NCI-H748 (cell line): ENCODE measurements at regions not wholly inside any gene's neighbourhood (a gene's known extent, or its start where the extent isn't known, plus 50 kb on each side); places are given as distances from the start of the nearest gene placed in this dataset.

Experiments used
- DNase-seq: peaks from one replicate; lab custom pipeline; 2025; ENCODE audit not compliant: unreplicated experiment; lab: John Stamatoyannopoulos, UW

GRCh38 chr9:120221844-120222243 is 358.1 kb downstream of the CDK5RAP2 start:
- no peak for DNase-seq

- DNase-seq: no peak
Observed at GRCh38 chr9:120214332-120214731, 365.6 kb downstream of the CDK5RAP2 start.

- DNase-seq: no peak
Observed at GRCh38 chr9:120212853-120213200, 367.1 kb downstream of the CDK5RAP2 start.

- DNase-seq: no peak
Observed at GRCh38 chr9:120212153-120212852, 367.7 kb downstream of the CDK5RAP2 start.

GRCh38 chr9:120210274-120210673 is 369.7 kb downstream of the CDK5RAP2 start:
- no peak for DNase-seq

- peak; percentile 6 for DNase-seq
Observed at GRCh38 chr9:120202856-120203654, 376.9 kb downstream of the CDK5RAP2 start.

GRCh38 chr9:120198027-120198426 is 381.9 kb downstream of the CDK5RAP2 start:
- DNase-seq: no peak

- peak; percentile 94 for DNase-seq
Observed at GRCh38 chr9:120197605-120198004, 382.4 kb downstream of the CDK5RAP2 start.

- no peak for DNase-seq
Observed at GRCh38 chr9:120191141-120191540, 388.8 kb downstream of the CDK5RAP2 start.

GRCh38 chr9:120187758-120188157 is 392.2 kb downstream of the CDK5RAP2 start:
- no peak for DNase-seq

- peak; percentile 33 for DNase-seq
Observed at GRCh38 chr9:120186276-120186675, 393.7 kb downstream of the CDK5RAP2 start.

- DNase-seq: peak; percentile 37
Observed at GRCh38 chr9:120184266-120184665, 395.7 kb downstream of the CDK5RAP2 start.

- no peak for DNase-seq
Observed at GRCh38 chr9:120183615-120184014, 396.4 kb downstream of the CDK5RAP2 start.

GRCh38 chr9:120182011-120182410 is 398.0 kb downstream of the CDK5RAP2 start:
- no peak for DNase-seq

- no peak for DNase-seq
Observed at GRCh38 chr9:120177121-120177520, 402.8 kb downstream of the CDK5RAP2 start.

GRCh38 chr9:120175031-120175430 is 404.9 kb downstream of the CDK5RAP2 start:
- DNase-seq: no peak

GRCh38 chr9:120161776-120162175 is 418.2 kb downstream of the CDK5RAP2 start:
- peak; percentile 75 for DNase-seq

- DNase-seq: no peak
Observed at GRCh38 chr9:120158221-120158620, 421.7 kb downstream of the CDK5RAP2 start.

- peak; percentile 22 for DNase-seq
Observed at GRCh38 chr9:120156376-120156775, 423.6 kb downstream of the CDK5RAP2 start.

GRCh38 chr9:120153258-120153657 is 426.7 kb downstream of the CDK5RAP2 start:
- no peak for DNase-seq

- peak; percentile 95 for DNase-seq
Observed at GRCh38 chr9:120152295-120152694, 427.7 kb downstream of the CDK5RAP2 start.

- peak; percentile 60 for DNase-seq
Observed at GRCh38 chr9:120151806-120152205, 428.2 kb downstream of the CDK5RAP2 start.
